ENCODE measurements at regions not wholly inside any gene's neighbourhood (a gene's known extent, or its start where the extent isn't known, plus 50 kb on each side); places are given as distances from the start of the nearest gene placed in this dataset.

- no peak overlapping the region for H2AFZ ChIP-seq (ENCODE audit: low read length, unreplicated experiment)
- no peaks in the 10 kb centered on the region for H3K4me1 ChIP-seq (ENCODE audit: control insufficient read depth, insufficient read depth, low read length, unreplicated experiment)
- H3K27ac ChIP-seq (ENCODE audit: low read depth, low read length), result no peak overlapping the region
- H3K36me3 ChIP-seq (ENCODE audit: insufficient read depth, low read length), result no peaks in the 10 kb centered on the region
- H3K79me2 ChIP-seq (ENCODE audit: control insufficient read depth, insufficient read depth, low read length, unreplicated experiment), result no peaks in the 10 kb centered on the region
- no peaks in the 10 kb centered on the region for H3K27me3 ChIP-seq (ENCODE audit: insufficient read depth, low read length)
- no peak overlapping the region for H3K4me3 ChIP-seq (ENCODE audit: low read depth, low read length)
These were observed 349.0 kb upstream of the NAV3 start for GRCh38 chr12:77481687-77482086.

- H3K79me2 ChIP-seq (ENCODE audit: control insufficient read depth, insufficient read depth, low read length, unreplicated experiment), result no peaks in the 10 kb centered on the region
- H3K4me1 ChIP-seq (ENCODE audit: control insufficient read depth, insufficient read depth, low read length, unreplicated experiment), result no peaks in the 10 kb centered on the region
- no peaks in the 10 kb centered on the region for H3K27me3 ChIP-seq (ENCODE audit: insufficient read depth, low read length)
- H3K4me3 ChIP-seq (ENCODE audit: low read depth, low read length), result no peak overlapping the region
- no peak overlapping the region for H3K27ac ChIP-seq (ENCODE audit: low read depth, low read length)
- no peaks in the 10 kb centered on the region for H3K36me3 ChIP-seq (ENCODE audit: insufficient read depth, low read length)
- no peak overlapping the region for H2AFZ ChIP-seq (ENCODE audit: low read length, unreplicated experiment)
These were observed 352.7 kb upstream of the NAV3 start for GRCh38 chr12:77477907-77478533.

- Histone ChIP-seq H3K4me1 (ENCODE audit: control insufficient read depth, insufficient read depth, low read length, unreplicated experiment) (no peaks in the 10 kb centered on the region), H3K36me3 (ENCODE audit: insufficient read depth, low read length) (no peaks in the 10 kb centered on the region), H3K79me2 (ENCODE audit: control insufficient read depth, insufficient read depth, low read length, unreplicated experiment) (no peaks in the 10 kb centered on the region), H3K27me3 (ENCODE audit: insufficient read depth, low read length) (no peaks in the 10 kb centered on the region), H2AFZ (ENCODE audit: low read length, unreplicated experiment) (no peak overlapping the region), H3K4me3 (ENCODE audit: low read depth, low read length) (no peak overlapping the region), H3K27ac (ENCODE audit: low read depth, low read length) (no peak overlapping the region)
These were observed 358.9 kb upstream of the NAV3 start for GRCh38 chr12:77471801-77472200.

- Histone ChIP-seq H3K4me3 (ENCODE audit: low read depth, low read length) (no peak overlapping the region), H3K36me3 (ENCODE audit: insufficient read depth, low read length) (no peaks in the 10 kb centered on the region), H3K79me2 (ENCODE audit: control insufficient read depth, insufficient read depth, low read length, unreplicated experiment) (no peaks in the 10 kb centered on the region), H2AFZ (ENCODE audit: low read length, unreplicated experiment) (no peak overlapping the region), H3K27me3 (ENCODE audit: insufficient read depth, low read length) (no peaks in the 10 kb centered on the region), H3K4me1 (ENCODE audit: control insufficient read depth, insufficient read depth, low read length, unreplicated experiment) (no peaks in the 10 kb centered on the region), H3K27ac (ENCODE audit: low read depth, low read length) (no peak overlapping the region)
These were observed 360.9 kb upstream of the NAV3 start for GRCh38 chr12:77469578-77470333.

- no peaks in the 10 kb centered on the region for H3K79me2 ChIP-seq (ENCODE audit: control insufficient read depth, insufficient read depth, low read length, unreplicated experiment)
- no peak overlapping the region for H3K27ac ChIP-seq (ENCODE audit: low read depth, low read length)
- no peaks in the 10 kb centered on the region for H3K4me1 ChIP-seq (ENCODE audit: control insufficient read depth, insufficient read depth, low read length, unreplicated experiment)
- H3K4me3 ChIP-seq (ENCODE audit: low read depth, low read length), result no peak overlapping the region
- peaks cover 3% of the 10 kb centered on the region; the same call in 1 of the 2 replicates for H3K27me3 ChIP-seq (ENCODE audit: insufficient read depth, low read length)
- no peaks in the 10 kb centered on the region for H3K36me3 ChIP-seq (ENCODE audit: insufficient read depth, low read length)
- H2AFZ ChIP-seq (ENCODE audit: low read length, unreplicated experiment), result no peak overlapping the region
These were observed 377.3 kb upstream of the E2F7 start for GRCh38 chr12:77442633-77443032.

GRCh38 chr12:77439749-77440148 lies 374.4 kb upstream of the E2F7 start:
- H3K27me3 ChIP-seq (ENCODE audit: insufficient read depth, low read length), result no peaks in the 10 kb centered on the region
- H3K79me2 ChIP-seq (ENCODE audit: control insufficient read depth, insufficient read depth, low read length, unreplicated experiment), result no peaks in the 10 kb centered on the region
- H3K27ac ChIP-seq (ENCODE audit: low read depth, low read length), result no peak overlapping the region
- no peak overlapping the region for H2AFZ ChIP-seq (ENCODE audit: low read length, unreplicated experiment)
- H3K4me3 ChIP-seq (ENCODE audit: low read depth, low read length), result no peak overlapping the region
- H3K4me1 ChIP-seq (ENCODE audit: control insufficient read depth, insufficient read depth, low read length, unreplicated experiment), result no peaks in the 10 kb centered on the region
- no peaks in the 10 kb centered on the region for H3K36me3 ChIP-seq (ENCODE audit: insufficient read depth, low read length)

- Histone ChIP-seq H3K36me3 (ENCODE audit: insufficient read depth, low read length) (no peaks in the 10 kb centered on the region), H3K27me3 (ENCODE audit: insufficient read depth, low read length) (no peaks in the 10 kb centered on the region), H3K79me2 (ENCODE audit: control insufficient read depth, insufficient read depth, low read length, unreplicated experiment) (no peaks in the 10 kb centered on the region), H2AFZ (ENCODE audit: low read length, unreplicated experiment) (no peak overlapping the region), H3K4me3 (ENCODE audit: low read depth, low read length) (no peak overlapping the region), H3K4me1 (ENCODE audit: control insufficient read depth, insufficient read depth, low read length, unreplicated experiment) (peaks cover 3% of the 10 kb centered on the region), H3K27ac (ENCODE audit: low read depth, low read length) (no peak overlapping the region)
These were observed 373.3 kb upstream of the E2F7 start for GRCh38 chr12:77438644-77439043.

GRCh38 chr12:77437206-77437605 lies 371.8 kb upstream of the E2F7 start:
- no peaks in the 10 kb centered on the region for H3K27me3 ChIP-seq (ENCODE audit: insufficient read depth, low read length)
- no peaks in the 10 kb centered on the region for H3K36me3 ChIP-seq (ENCODE audit: insufficient read depth, low read length)
- H3K4me1 ChIP-seq (ENCODE audit: control insufficient read depth, insufficient read depth, low read length, unreplicated experiment), result peaks cover 3% of the 10 kb centered on the region
- H2AFZ ChIP-seq (ENCODE audit: low read length, unreplicated experiment), result no peak overlapping the region
- no peak overlapping the region for H3K4me3 ChIP-seq (ENCODE audit: low read depth, low read length)
- no peak overlapping the region for H3K27ac ChIP-seq (ENCODE audit: low read depth, low read length)
- no peaks in the 10 kb centered on the region for H3K79me2 ChIP-seq (ENCODE audit: control insufficient read depth, insufficient read depth, low read length, unreplicated experiment)

- peaks cover 3% of the 10 kb centered on the region for H3K4me1 ChIP-seq (ENCODE audit: control insufficient read depth, insufficient read depth, low read length, unreplicated experiment)
- no peak overlapping the region for H3K27ac ChIP-seq (ENCODE audit: low read depth, low read length)
- H3K4me3 ChIP-seq (ENCODE audit: low read depth, low read length), result no peak overlapping the region
- no peaks in the 10 kb centered on the region for H3K27me3 ChIP-seq (ENCODE audit: insufficient read depth, low read length)
- H2AFZ ChIP-seq (ENCODE audit: low read length, unreplicated experiment), result no peak overlapping the region
- H3K36me3 ChIP-seq (ENCODE audit: insufficient read depth, low read length), result no peaks in the 10 kb centered on the region
- no peaks in the 10 kb centered on the region for H3K79me2 ChIP-seq (ENCODE audit: control insufficient read depth, insufficient read depth, low read length, unreplicated experiment)
These were observed 370.2 kb upstream of the E2F7 start for GRCh38 chr12:77435446-77436091.

GRCh38 chr12:77433799-77434198 lies 368.4 kb upstream of the E2F7 start:
- H3K4me3 ChIP-seq (ENCODE audit: low read depth, low read length), result no peak overlapping the region
- H3K79me2 ChIP-seq (ENCODE audit: control insufficient read depth, insufficient read depth, low read length, unreplicated experiment), result no peaks in the 10 kb centered on the region

GRCh38 chr12:77429426-77429825 lies 364.1 kb upstream of the E2F7 start:
- no peaks in the 10 kb centered on the region for H3K27me3 ChIP-seq (ENCODE audit: insufficient read depth, low read length)
- no peaks in the 10 kb centered on the region for H3K36me3 ChIP-seq (ENCODE audit: insufficient read depth, low read length)
- peaks cover 3% of the 10 kb centered on the region for H3K4me1 ChIP-seq (ENCODE audit: control insufficient read depth, insufficient read depth, low read length, unreplicated experiment)
- no peaks in the 10 kb centered on the region for H3K79me2 ChIP-seq (ENCODE audit: control insufficient read depth, insufficient read depth, low read length, unreplicated experiment)
- no peak overlapping the region for H3K27ac ChIP-seq (ENCODE audit: low read depth, low read length)
- no peak overlapping the region for H3K4me3 ChIP-seq (ENCODE audit: low read depth, low read length)
- H2AFZ ChIP-seq (ENCODE audit: low read length, unreplicated experiment), result no peak overlapping the region

More at GRCh38 chr12:77433799-77434198, 368.4 kb upstream of the E2F7 start:
- no peak overlapping the region for H3K27ac ChIP-seq (ENCODE audit: low read depth, low read length)
- peaks cover 3% of the 10 kb centered on the region for H3K4me1 ChIP-seq (ENCODE audit: control insufficient read depth, insufficient read depth, low read length, unreplicated experiment)
- no peaks in the 10 kb centered on the region for H3K27me3 ChIP-seq (ENCODE audit: insufficient read depth, low read length)
- no peak overlapping the region for H2AFZ ChIP-seq (ENCODE audit: low read length, unreplicated experiment)
- no peaks in the 10 kb centered on the region for H3K36me3 ChIP-seq (ENCODE audit: insufficient read depth, low read length)
